PC-9 (cell line): ENCODE measurements at regions not wholly inside any gene's neighbourhood (a gene's known extent, or its start where the extent isn't known, plus 50 kb on each side); places are given as distances from the start of the nearest gene placed in this dataset.

Experiments
- EZH2 ChIP-seq: fragments of 200-600 bp; sonication (generic); IDR thresholded peaks from 2 replicates; pipeline ENCODE4 v1.8.0; 2017; ENCODE audit warnings: antibody characterized with exemption, low read depth
- TF ChIP-seq, protein P1 (sequence below): fragments of 200-600 bp; sonication (generic); conservative IDR thresholded peaks from 2 replicates; pipeline ENCODE4 v1.6.1; 2017; ENCODE audit warnings: mixed run types, antibody characterized with exemption, mild to moderate bottlenecking, moderate library complexity

DNA sequence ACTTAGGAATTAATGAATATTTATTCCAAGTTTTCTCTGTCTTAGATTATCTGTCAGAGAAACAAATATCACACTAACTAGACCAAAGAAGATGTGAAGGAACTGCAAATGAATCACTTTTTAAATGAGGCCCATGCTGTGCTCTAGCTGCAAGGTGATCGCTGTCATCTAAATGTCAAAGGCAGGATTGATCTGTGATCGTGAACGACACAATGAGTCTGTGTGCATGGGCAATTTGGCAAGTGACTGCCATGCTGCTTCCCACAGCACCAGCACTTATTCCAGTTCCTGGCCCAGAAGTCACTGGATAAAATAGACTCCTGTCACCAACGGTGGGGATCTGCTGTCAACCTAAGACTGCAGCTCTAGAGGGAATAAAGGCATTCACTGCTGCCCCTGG, 141.2 kb downstream of the TRIM36 start:
- TF ChIP-seq, protein P1, sequence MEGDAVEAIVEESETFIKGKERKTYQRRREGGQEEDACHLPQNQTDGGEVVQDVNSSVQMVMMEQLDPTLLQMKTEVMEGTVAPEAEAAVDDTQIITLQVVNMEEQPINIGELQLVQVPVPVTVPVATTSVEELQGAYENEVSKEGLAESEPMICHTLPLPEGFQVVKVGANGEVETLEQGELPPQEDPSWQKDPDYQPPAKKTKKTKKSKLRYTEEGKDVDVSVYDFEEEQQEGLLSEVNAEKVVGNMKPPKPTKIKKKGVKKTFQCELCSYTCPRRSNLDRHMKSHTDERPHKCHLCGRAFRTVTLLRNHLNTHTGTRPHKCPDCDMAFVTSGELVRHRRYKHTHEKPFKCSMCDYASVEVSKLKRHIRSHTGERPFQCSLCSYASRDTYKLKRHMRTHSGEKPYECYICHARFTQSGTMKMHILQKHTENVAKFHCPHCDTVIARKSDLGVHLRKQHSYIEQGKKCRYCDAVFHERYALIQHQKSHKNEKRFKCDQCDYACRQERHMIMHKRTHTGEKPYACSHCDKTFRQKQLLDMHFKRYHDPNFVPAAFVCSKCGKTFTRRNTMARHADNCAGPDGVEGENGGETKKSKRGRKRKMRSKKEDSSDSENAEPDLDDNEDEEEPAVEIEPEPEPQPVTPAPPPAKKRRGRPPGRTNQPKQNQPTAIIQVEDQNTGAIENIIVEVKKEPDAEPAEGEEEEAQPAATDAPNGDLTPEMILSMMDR = no peak
- TF ChIP-seq EZH2 = no peak
